ENCODE measurements at regions not wholly inside any gene's neighbourhood (a gene's known extent, or its start where the extent isn't known, plus 50 kb on each side); places are given as distances from the start of the nearest gene placed in this dataset.
A peak's percentile ranks its signal among the peaks of the same experiment; 100 is the strongest.

GRCh38 chr15:72902919-72903260 lies 119.3 kb upstream of the ADPGK start:
- TF ChIP-seq CTCF (IDR thresholded peaks at IDR 0.05; ENCODE audit: poor library complexity) (no peak), EZH2 (IDR thresholded peaks at IDR 0.05; ENCODE audit: borderline replicate concordance) (no peak), EZH2phosphoT487 (IDR thresholded peaks at IDR 0.05; ENCODE audit: low read depth, severe bottlenecking, unreplicated experiment) (no peak)
- H2AFZ ChIP-seq, result no peak overlapping the region
- WGBS (ENCODE audit: low lambda C conversion rate, missing lambda C conversion rate), result 86% methylated on average over 5 of the region's 5 CpGs

DNA sequence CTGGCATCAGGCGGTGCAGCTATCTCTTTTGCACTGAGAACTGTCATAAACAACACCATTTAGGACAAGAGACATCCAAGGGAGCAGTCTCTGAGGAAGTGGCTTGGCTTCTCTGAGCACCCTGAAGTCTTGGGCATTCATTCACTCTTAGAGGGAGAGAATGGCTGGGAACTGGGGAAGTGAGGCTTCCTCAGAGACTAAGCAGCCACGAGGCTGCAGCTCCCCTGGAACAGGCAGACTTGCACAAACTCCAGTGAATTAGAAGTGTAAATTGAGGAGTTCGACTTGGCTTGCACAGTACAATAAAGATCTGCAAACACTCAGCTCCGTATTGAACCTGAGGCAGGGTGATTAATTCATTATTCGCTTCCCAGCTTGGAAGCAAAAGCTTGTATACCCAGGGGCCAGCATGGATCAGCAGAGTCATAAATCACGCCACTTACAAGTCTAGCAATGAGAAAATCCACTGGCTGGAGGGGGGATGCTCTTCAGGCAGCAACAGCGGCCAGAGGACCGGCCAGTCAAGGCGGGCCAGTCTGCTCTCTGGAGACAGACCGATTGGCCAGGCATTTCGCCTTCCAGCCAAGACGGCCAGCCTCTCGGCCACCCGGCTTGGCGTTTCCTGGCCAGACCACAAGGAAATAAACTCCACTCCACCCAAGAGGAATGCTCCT lies 118.8 kb upstream of the ADPGK start:
- peak; percentile 33 for DNase-seq (ENCODE audit: low spot score)
- TF ChIP-seq CTCF (IDR thresholded peaks at IDR 0.05; ENCODE audit: poor library complexity) (no peak), EZH2 (IDR thresholded peaks at IDR 0.05; ENCODE audit: borderline replicate concordance) (no peak), EZH2phosphoT487 (IDR thresholded peaks at IDR 0.05; ENCODE audit: low read depth, severe bottlenecking, unreplicated experiment) (no peak)
- Histone ChIP-seq H3K4me1 (ENCODE audit: insufficient read depth) (no peaks in the 10 kb centered on the region), H3K27me3 (peaks cover 3% of the 10 kb centered on the region), H3K36me3 (replicated peaks; ENCODE audit: insufficient read depth, low read depth) (no peaks in the 10 kb centered on the region), H3K27ac (no peak overlapping the region), H3K9me2 (replicated peaks; ENCODE audit: insufficient read depth) (no peaks in the 10 kb centered on the region), H3K4me2 (peak overlapping the region; percentile 11), H3K79me2 (no peaks in the 10 kb centered on the region), H4K20me1 (ENCODE audit: insufficient read depth, poor library complexity, severe bottlenecking) (no peaks in the 10 kb centered on the region), H2AFZ (no peak overlapping the region), H3K9me3 (ENCODE audit: low read depth) (no peaks in the 10 kb centered on the region), H3K4me3 (no peak overlapping the region)
- 53% methylated on average over 15 of the region's 15 CpGs for WGBS (ENCODE audit: low lambda C conversion rate, missing lambda C conversion rate)

More at GRCh38 chr15:72902919-72903260, 119.3 kb upstream of the ADPGK start:
- Histone ChIP-seq H3K27me3 (peaks cover 3% of the 10 kb centered on the region), H3K36me3 (replicated peaks; ENCODE audit: insufficient read depth, low read depth) (no peaks in the 10 kb centered on the region), H3K4me1 (ENCODE audit: insufficient read depth) (no peaks in the 10 kb centered on the region), H3K27ac (no peak overlapping the region), H3K4me2 (peak overlapping the region; percentile 11), H3K79me2 (no peaks in the 10 kb centered on the region), H3K4me3 (no peak overlapping the region), H3K9me3 (ENCODE audit: low read depth) (no peaks in the 10 kb centered on the region), H4K20me1 (ENCODE audit: insufficient read depth, poor library complexity, severe bottlenecking) (no peaks in the 10 kb centered on the region), H3K9me2 (replicated peaks; ENCODE audit: insufficient read depth) (no peaks in the 10 kb centered on the region)
- no peak for DNase-seq (ENCODE audit: low spot score)

GRCh38 chr15:72892986-72893385 lies 109.4 kb upstream of the ADPGK start:
- Histone ChIP-seq H3K27ac (no peak overlapping the region), H3K4me2 (no peak overlapping the region), H3K79me2 (no peaks in the 10 kb centered on the region), H3K9me3 (ENCODE audit: low read depth) (no peaks in the 10 kb centered on the region), H3K4me1 (ENCODE audit: insufficient read depth) (no peaks in the 10 kb centered on the region), H3K4me3 (no peak overlapping the region), H3K36me3 (replicated peaks; ENCODE audit: insufficient read depth, low read depth) (no peaks in the 10 kb centered on the region), H4K20me1 (ENCODE audit: insufficient read depth, poor library complexity, severe bottlenecking) (no peaks in the 10 kb centered on the region), H2AFZ (no peak overlapping the region), H3K9me2 (replicated peaks; ENCODE audit: insufficient read depth) (no peaks in the 10 kb centered on the region), H3K27me3 (peaks cover 5% of the 10 kb centered on the region)
- TF ChIP-seq CTCF (IDR thresholded peaks at IDR 0.05; ENCODE audit: poor library complexity) (no peak), EZH2 (IDR thresholded peaks at IDR 0.05; ENCODE audit: borderline replicate concordance) (no peak), EZH2phosphoT487 (IDR thresholded peaks at IDR 0.05; ENCODE audit: low read depth, severe bottlenecking, unreplicated experiment) (no peak)
- no peak for DNase-seq (ENCODE audit: low spot score)
- 91% methylated on average over 2 of the region's 2 CpGs for WGBS (ENCODE audit: low lambda C conversion rate, missing lambda C conversion rate)

All from hepatocyte (in vitro differentiated cells).